Spleen (tissue), 11 donors: ENCODE measurements at regions not wholly inside any gene's neighbourhood (a gene's known extent, or its start where the extent isn't known, plus 50 kb on each side); places are given as distances from the start of the nearest gene placed in this dataset.

Source experiments
- DNase-seq: peaks from one replicate; pipeline ENCODE4 v3.0.0-alpha.2; 2020
- H3K27ac ChIP-seq, 8 donors: fragments of 200-600 bp; sonication (generic) in 7 of 8; 1 replicate in 4 of 8; 2 replicates in 4 of 8; pipeline versions ENCODE4 v1.5.0 to v1.8.0; 2016 to 2021; ENCODE audit warnings: inconsistent platforms in 4 of 8, mild to moderate bottlenecking in 4 of 8, moderate library complexity in 1 of 8
- H3K27me3 ChIP-seq, 7 donors: fragments of 200-600 bp; sonication (generic) in 6 of 7; replicated peaks in 1 of 7; 1 replicate in 4 of 7; 2 replicates in 3 of 7; pipeline versions ENCODE4 v1.5.0 to v1.8.0; 2016 to 2021; ENCODE audit warnings: inconsistent platforms in 3 of 7, mild to moderate bottlenecking in 1 of 7
- H3K36me3 ChIP-seq, 6 donors: fragments of 200-600 bp; sonication (generic) in 5 of 6; 1 replicate in 4 of 6; 2 replicates in 2 of 6; pipeline versions ENCODE4 v1.5.0 to v1.8.0; 2016 to 2021; ENCODE audit warnings: inconsistent platforms in 2 of 6
- H3K4me1 ChIP-seq, 6 donors: fragments of 200-600 bp; sonication (generic) in 5 of 6; 1 replicate in 3 of 6; 2 replicates in 3 of 6; pipeline versions ENCODE4 v1.5.0 to v1.8.0; 2016 to 2021; ENCODE audit warnings: inconsistent platforms in 3 of 6
- H3K4me3 ChIP-seq, 8 donors: fragments of 200-600 bp; sonication (generic) in 7 of 8; 1 replicate in 4 of 8; 2 replicates in 4 of 8; pipeline versions ENCODE4 v1.5.0 to v1.8.0; 2016 to 2021; ENCODE audit warnings: inconsistent platforms in 4 of 8, mild to moderate bottlenecking in 4 of 8, moderate library complexity in 2 of 8
- H3K9me3 ChIP-seq, 8 donors: fragments of 200-600 bp; sonication (generic) in 7 of 8; 1 replicate in 4 of 8; 2 replicates in 4 of 8; pipeline versions ENCODE4 v1.5.0 to v1.8.0; 2016 to 2021; ENCODE audit warnings: inconsistent platforms in 4 of 8
- CTCF ChIP-seq, 11 experiments: fragments of 200-600 bp in 7 of 11; fragments of 450-650 bp in 4 of 11; sonication (generic) in 4 of 11; IDR thresholded peaks in 8 of 11; conservative IDR thresholded peaks in 3 of 11; 1 replicate in 7 of 11; 2 replicates in 4 of 11; pipeline versions ENCODE4 v1.4.0 to v1.8.0; 2016 to 2021; ENCODE audit warnings: antibody characterized with exemption in 11 of 11, inconsistent platforms in 4 of 11, mild to moderate bottlenecking in 1 of 11
- POLR2A ChIP-seq, 3 donors: fragments of 450-650 bp; IDR thresholded peaks; one replicate each; pipeline ENCODE4 v1.5.1; 2017; ENCODE audit warnings: antibody characterized with exemption in 3 of 3, mild to moderate bottlenecking in 1 of 3
- POLR2AphosphoS5 ChIP-seq, 3 donors: sonication (generic); formaldehyde crosslinking; IDR thresholded peaks; one replicate each; pipeline ENCODE4 v1.5.1; 2017; ENCODE audit warnings: antibody characterized with exemption in 3 of 3
- WGBS, 5 donors: extraction: QIAGEN DNeasy Blood & Tissue Kit in 3 of 5; methylation state at CpG; one replicate each; pipeline versions ENCODE4 v1.1.5 to v1.1.7; 2013 to 2018; 5-methylcytosine and 5-hydroxymethylcytosine counted together
- intact Hi-C: fragments of 100-400 bp; cut with DNase I; formaldehyde crosslinking; loops from one replicate; pipeline ENCODE4 v1.15.0; 2023; ENCODE audit warnings: low total_unique reads
- donor health status: healthy with polysubstance abuse.
- donor health status: DM: no; HTN: no; CAD: no; lungs with moderate emphysema.
- donor health status: DM: no; HTN: no; CAD: no.
- donor health status: Bipolar disorder and iron deficiency.
- donor health status: healthy.
- donor health status: DM: no; HTN: no; CAD: no.
- donor health status: DM: yes; HTN: yes; CAD: no.

- peak overlapping the region in 4 of 8 donors; percentile 20 to 47 (median 34) for H3K27ac ChIP-seq
- H3K27me3 ChIP-seq, result no peaks in the 10 kb centered on the region
- H3K9me3 ChIP-seq, result no peaks in the 10 kb centered on the region
- TF ChIP-seq CTCF (IDR thresholded peaks at IDR 0.05 in 8 of 11, conservative IDR thresholded peaks at IDR 0.05 in 3 of 11) (no peak), POLR2A (IDR thresholded peaks at IDR 0.05) (no peak), POLR2AphosphoS5 (IDR thresholded peaks at IDR 0.05) (peak in 2 of 3 donors; percentile 11 to 21)
- intact Hi-C loops, result no loop called here
- H3K36me3 ChIP-seq, result no peaks in the 10 kb centered on the region
- 71 to 79% (median 76%) methylated on average over 11 of the region's 11 CpGs for WGBS, 5 donors
- no peak overlapping the region for H3K4me3 ChIP-seq
- H3K4me1 ChIP-seq, result peaks cover 3 to 27% (median 13%) of the 10 kb centered on the region in 6 donors
- DNase-seq, result no peak
Measured at GRCh38 chr1:228802386-228803220, 67.3 kb downstream of the RHOU start.

DNA sequence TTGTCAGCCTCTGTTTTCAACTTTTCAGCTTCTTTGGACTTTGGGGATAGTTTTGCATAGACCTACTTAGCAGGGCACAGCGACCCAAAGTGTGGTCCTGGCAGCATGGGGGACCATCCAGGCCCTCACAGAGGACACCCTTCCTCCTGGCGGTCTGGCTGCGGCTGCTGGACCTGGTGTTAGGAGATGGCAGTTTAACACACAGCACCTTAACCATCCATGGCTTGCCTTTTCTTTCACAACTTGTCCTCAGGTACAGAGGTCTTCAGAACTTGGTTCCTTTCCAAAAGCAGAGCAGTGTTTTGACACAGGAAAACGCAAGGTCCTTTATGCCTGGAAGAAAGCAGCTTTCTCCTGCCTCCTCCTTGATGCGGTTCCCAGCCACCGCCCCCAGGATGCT, 68.1 kb downstream of the RHOU start:
- Histone ChIP-seq H3K9me3 (no peaks in the 10 kb centered on the region), H3K36me3 (no peaks in the 10 kb centered on the region), H3K27me3 (no peaks in the 10 kb centered on the region), H3K4me1 (peaks cover 3 to 27% (median 13%) of the 10 kb centered on the region in 6 donors), H3K27ac (peak overlapping the region in 4 of 8 donors; percentile 20 to 47 (median 22)), H3K4me3 (no peak overlapping the region)
- intact Hi-C loops, result no loop called here
- no peak for DNase-seq
- 92 to 97% (median 95%) methylated on average over 6 of the region's 6 CpGs for WGBS, 5 donors
- no peak for TF ChIP-seq POLR2AphosphoS5 (IDR thresholded peaks at IDR 0.05)
- no peak for TF ChIP-seq CTCF (IDR thresholded peaks at IDR 0.05 in 8 of 11, conservative IDR thresholded peaks at IDR 0.05 in 3 of 11)
- TF ChIP-seq POLR2A (IDR thresholded peaks at IDR 0.05), result no peak

GRCh38 chr1:228804173-228804572, 68.9 kb downstream of the RHOU start:
- WGBS, 5 donors, result 92 to 100% (median 96%) methylated on average over 1 of the region's 1 CpG
- Histone ChIP-seq H3K27me3 (no peaks in the 10 kb centered on the region), H3K4me3 (no peak overlapping the region), H3K4me1 (peaks cover 3 to 27% (median 13%) of the 10 kb centered on the region in 6 donors), H3K36me3 (no peaks in the 10 kb centered on the region), H3K9me3 (no peaks in the 10 kb centered on the region), H3K27ac (peak overlapping the region in 3 of 8 donors; percentile 11 to 58 (median 36))
- intact Hi-C loops, result no loop called here
- TF ChIP-seq POLR2AphosphoS5 (IDR thresholded peaks at IDR 0.05), result no peak
- TF ChIP-seq POLR2A (IDR thresholded peaks at IDR 0.05), result no peak
- TF ChIP-seq CTCF (IDR thresholded peaks at IDR 0.05 in 8 of 11, conservative IDR thresholded peaks at IDR 0.05 in 3 of 11), result no peak
- DNase-seq, result no peak

- intact Hi-C loops, result no loop called here
- 34 to 43% (median 41%) methylated on average over 11 of the region's 11 CpGs for WGBS, 5 donors
- peak overlapping the region in 4 of 8 donors; percentile 11 to 58 (median 24) for H3K27ac ChIP-seq
Measured at GRCh38 chr1:228804640-228805413, 69.5 kb downstream of the RHOU start.

More at GRCh38 chr1:228804640-228805413, 69.5 kb downstream of the RHOU start:
- Histone ChIP-seq H3K27me3 (no peaks in the 10 kb centered on the region), H3K4me3 (no peak overlapping the region), H3K36me3 (no peaks in the 10 kb centered on the region), H3K4me1 (peaks cover 3 to 27% (median 13%) of the 10 kb centered on the region in 6 donors), H3K9me3 (no peaks in the 10 kb centered on the region)
- TF ChIP-seq CTCF (IDR thresholded peaks at IDR 0.05 in 8 of 11, conservative IDR thresholded peaks at IDR 0.05 in 3 of 11) (no peak), POLR2A (IDR thresholded peaks at IDR 0.05) (no peak), POLR2AphosphoS5 (IDR thresholded peaks at IDR 0.05) (no peak)
- DNase-seq, result no peak
